ENCODE measurements at regions not wholly inside any gene's neighbourhood (a gene's known extent, or its start where the extent isn't known, plus 50 kb on each side); places are given as distances from the start of the nearest gene placed in this dataset.

GRCh38 chr1:58430421-58431275, 115.9 kb downstream of the OMA1 start:
- Mint-ChIP-seq H3K36me3 (ENCODE audit: low read depth) (no peaks in the 10 kb centered on the region; the same call in 1 of the 2 replicates), H3K4me3 (peak overlapping the region; percentile 26), H3K9me3 (no peaks in the 10 kb centered on the region), H3K4me1 (ENCODE audit: low read depth) (no peaks in the 10 kb centered on the region; the same call in 1 of the 2 replicates), H3K27me3 (ENCODE audit: insufficient read depth) (no peaks in the 10 kb centered on the region), H3K27ac (peak overlapping the region; percentile 72)
- TF ChIP-seq CTCF (IDR thresholded peaks at IDR 0.05), result no peak
- DNase-seq, result peak; percentile 33

GRCh38 chr1:58426918-58427317, 119.6 kb downstream of the OMA1 start:
- peaks cover 7% of the 10 kb centered on the region for H3K4me1 Mint-ChIP-seq (ENCODE audit: low read depth)
- H3K27ac Mint-ChIP-seq, result no peak overlapping the region
- DNase-seq, result no peak
- TF ChIP-seq CTCF (IDR thresholded peaks at IDR 0.05), result no peak
- H3K27me3 Mint-ChIP-seq (ENCODE audit: insufficient read depth), result peaks cover 4% of the 10 kb centered on the region
- no peaks in the 10 kb centered on the region for H3K9me3 Mint-ChIP-seq
- H3K4me3 Mint-ChIP-seq, result no peak overlapping the region
- no peaks in the 10 kb centered on the region; the same call in 1 of the 2 replicates for H3K36me3 Mint-ChIP-seq (ENCODE audit: low read depth)

DNA sequence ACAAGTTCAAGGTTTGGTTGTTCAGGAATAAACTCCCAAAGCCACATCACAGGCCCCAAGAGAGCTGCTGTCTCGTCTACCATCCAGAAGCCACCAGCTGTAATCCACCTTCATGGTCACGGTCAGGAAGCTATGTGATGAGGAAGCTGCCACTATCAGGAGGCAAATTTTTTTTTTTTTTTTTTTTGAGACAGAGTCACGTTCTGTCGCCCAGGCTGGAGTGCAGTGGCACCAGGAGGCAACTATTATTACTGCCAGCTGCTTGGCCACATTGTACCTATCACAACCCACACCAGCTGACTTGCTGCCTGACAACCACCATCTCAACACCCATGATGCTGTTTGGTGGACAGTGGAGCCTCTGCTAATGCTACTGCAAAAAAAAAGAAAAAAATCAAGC, 124.1 kb downstream of the OMA1 start:
- DNase-seq, result no peak
- Mint-ChIP-seq H3K36me3 (ENCODE audit: low read depth) (no peaks in the 10 kb centered on the region; the same call in 1 of the 2 replicates), H3K27me3 (ENCODE audit: insufficient read depth) (peaks cover 4% of the 10 kb centered on the region), H3K9me3 (no peaks in the 10 kb centered on the region), H3K27ac (no peak overlapping the region), H3K4me3 (no peak overlapping the region), H3K4me1 (ENCODE audit: low read depth) (peaks cover 34% of the 10 kb centered on the region)
- no peak for TF ChIP-seq CTCF (IDR thresholded peaks at IDR 0.05)

- no peak for TF ChIP-seq CTCF (IDR thresholded peaks at IDR 0.05)
These were observed 128.0 kb downstream of the OMA1 start for GRCh38 chr1:58418283-58419228.

DNA sequence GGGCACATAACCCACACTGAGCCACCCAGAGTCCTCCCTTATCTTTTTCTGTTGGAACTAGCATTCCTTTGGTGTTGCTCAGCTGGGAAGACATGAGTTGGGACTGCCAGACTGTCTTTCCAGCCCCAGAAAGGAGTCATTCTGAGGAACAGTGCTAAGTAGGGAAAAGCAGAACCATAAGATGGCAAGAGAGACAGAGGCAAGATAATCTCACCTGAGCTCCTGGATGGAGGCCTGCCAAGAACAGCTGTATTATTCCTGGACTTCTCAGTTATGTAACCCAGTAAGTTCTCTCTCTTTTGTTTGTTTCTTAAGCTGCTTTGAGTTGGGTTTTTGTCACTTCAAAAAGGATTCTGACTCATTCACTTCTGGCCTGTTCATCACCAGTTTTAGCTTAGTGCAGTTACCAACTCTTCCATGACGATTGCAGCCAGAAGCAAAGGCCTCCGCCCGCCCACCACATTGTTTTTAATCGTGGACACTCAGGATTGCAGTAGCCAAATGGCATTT, 134.4 kb downstream of the OMA1 start:
- peaks cover 4% of the 10 kb centered on the region; the same call in 1 of the 2 replicates for H3K36me3 Mint-ChIP-seq (ENCODE audit: low read depth)
- DNase-seq, result peak; percentile 77
- H3K9me3 Mint-ChIP-seq, result no peaks in the 10 kb centered on the region

More at GRCh38 chr1:58418283-58419228, 128.0 kb downstream of the OMA1 start:
- no peak overlapping the region for H3K4me3 Mint-ChIP-seq
- DNase-seq, result no peak
- no peaks in the 10 kb centered on the region; the same call in 1 of the 2 replicates for H3K27me3 Mint-ChIP-seq (ENCODE audit: insufficient read depth)
- no peaks in the 10 kb centered on the region for H3K9me3 Mint-ChIP-seq
- peaks cover 49% of the 10 kb centered on the region for H3K4me1 Mint-ChIP-seq (ENCODE audit: low read depth)
- peak overlapping the region; percentile 15; the same call in 1 of the 2 replicates for H3K27ac Mint-ChIP-seq
- peaks cover 4% of the 10 kb centered on the region; the same call in 1 of the 2 replicates for H3K36me3 Mint-ChIP-seq (ENCODE audit: low read depth)

More for the DNA sequence above, 134.4 kb downstream of the OMA1 start:
- Mint-ChIP-seq H3K4me3 (peak overlapping the region; percentile 82), H3K27ac (peak overlapping the region; percentile 91), H3K4me1 (ENCODE audit: low read depth) (peaks cover 76% of the 10 kb centered on the region), H3K27me3 (ENCODE audit: insufficient read depth) (no peaks in the 10 kb centered on the region; the same call in none of the 2 replicates)
- no peak for TF ChIP-seq CTCF (IDR thresholded peaks at IDR 0.05)

All from HFFc6 (cell line).